Liver (tissue), 3 donors: ENCODE measurements at regions not wholly inside any gene's neighbourhood (a gene's known extent, or its start where the extent isn't known, plus 50 kb on each side); places are given as distances from the start of the nearest gene placed in this dataset.

Experiments
- ATF3 ChIP-seq: IDR thresholded peaks from 2 replicates; pipeline ENCODE4 v1.6.1; 2016; ENCODE audit warnings: antibody characterized with exemption
- CTCF ChIP-seq: fragments of 150-350 bp; IDR thresholded peaks from 2 replicates; pipeline ENCODE4 v1.5.1; 2017; ENCODE audit warnings: improper control_type of control experiment, low read depth, low read length; ENCODE audit not compliant: missing input control
- FOXA1 ChIP-seq: IDR thresholded peaks from 2 replicates; pipeline ENCODE4 v1.6.1; 2016; ENCODE audit warnings: antibody characterized with exemption
- RAD21 ChIP-seq, 2 donors: IDR thresholded peaks; 2 replicates each; pipeline ENCODE4 v1.6.1; 2016; ENCODE audit warnings: antibody characterized with exemption in 2 of 2, mild to moderate bottlenecking in 2 of 2
- RXRA ChIP-seq, 2 donors: IDR thresholded peaks; 2 replicates each; pipeline ENCODE4 v1.6.1; 2017 to 2018; ENCODE audit warnings: antibody characterized with exemption in 2 of 2, mild to moderate bottlenecking in 1 of 2
- TAF1 ChIP-seq: conservative IDR thresholded peaks from 2 replicates; pipeline ENCODE4 v1.6.1; 2016; ENCODE audit warnings: antibody characterized with exemption, mild to moderate bottlenecking
- donor health status: healthy.
- donor health status: healthy.

GRCh38 chr7:106597751-106598546 is 63.0 kb downstream of the CCDC71L start:
- TF ChIP-seq CTCF (no peak), TAF1 (no peak), FOXA1 (no peak), ATF3 (no peak), RXRA (IDR thresholded peaks at IDR 0.05) (no peak), RAD21 (IDR thresholded peaks at IDR 0.05) (no peak)
